Adipose tissue (tissue), 3 donors: ENCODE measurements at regions not wholly inside any gene's neighbourhood (a gene's known extent, or its start where the extent isn't known, plus 50 kb on each side); places are given as distances from the start of the nearest gene placed in this dataset.

Experiments
- H3K27ac ChIP-seq: one replicate; pipeline ENCODE4 v1.5.1; 2013; ENCODE audit warnings: low read depth, low read length
- WGBS, 3 donors: extraction: QIAGEN DNeasy Blood & Tissue Kit; methylation state at CpG; one replicate each; pipeline ENCODE4 v1.1.7; 2013; 5-methylcytosine and 5-hydroxymethylcytosine counted together
- donor health status: healthy with polysubstance abuse.
- donor health status: Bipolar disorder and iron deficiency.
- donor health status: healthy.

GRCh38 chr2:21610304-21610703 is 486.5 kb downstream of the TDRD15 start:
- no peak overlapping the region for H3K27ac ChIP-seq
- WGBS, 3 donors, result 62 to 83% (median 79%) methylated on average over 3 of the region's 3 CpGs

- 61 to 76% (median 74%) methylated on average over 5 of the region's 5 CpGs for WGBS, 3 donors
- H3K27ac ChIP-seq, result no peak overlapping the region
Observed at GRCh38 chr2:21617885-21618434, 494.2 kb downstream of the TDRD15 start.

GRCh38 chr2:21620771-21621170 is 497.0 kb downstream of the TDRD15 start:
- no peak overlapping the region for H3K27ac ChIP-seq
- WGBS, 3 donors, result 69 to 72% (median 72%) methylated on average over 5 of the region's 5 CpGs

- no peak overlapping the region for H3K27ac ChIP-seq
Observed at GRCh38 chr2:21627938-21628337, 504.2 kb downstream of the TDRD15 start.

- 70 to 84% (median 81%) methylated on average over 5 of the region's 5 CpGs for WGBS, 3 donors
- H3K27ac ChIP-seq, result no peak overlapping the region
Observed at GRCh38 chr2:21633015-21633414, 509.2 kb downstream of the TDRD15 start.

- 30 to 68% (median 61%) methylated on average over 6 of the region's 6 CpGs for WGBS, 3 donors
Observed at GRCh38 chr2:21633466-21633865, 509.7 kb downstream of the TDRD15 start.

GRCh38 chr2:21633911-21634310 is 510.1 kb downstream of the TDRD15 start:
- 67 to 81% (median 79%) methylated on average over 7 of the region's 7 CpGs for WGBS, 3 donors
- no peak overlapping the region for H3K27ac ChIP-seq

More at GRCh38 chr2:21633466-21633865, 509.7 kb downstream of the TDRD15 start:
- no peak overlapping the region for H3K27ac ChIP-seq

GRCh38 chr2:21640046-21640445 is 516.3 kb downstream of the TDRD15 start:
- no peak overlapping the region for H3K27ac ChIP-seq
- WGBS, 3 donors, result 49 to 85% (median 82%) methylated on average over 2 of the region's 2 CpGs

- H3K27ac ChIP-seq, result no peak overlapping the region
- 47 to 80% (median 75%) methylated on average over 6 of the region's 6 CpGs for WGBS, 3 donors
Observed at GRCh38 chr2:21642647-21643046, 518.9 kb downstream of the TDRD15 start.

GRCh38 chr2:21643180-21643579 is 519.4 kb downstream of the TDRD15 start:
- H3K27ac ChIP-seq, result no peak overlapping the region
- WGBS, 3 donors, result 51 to 95% (median 88%) methylated on average over 1 of the region's 1 CpG

GRCh38 chr2:21644266-21644665 is 520.5 kb downstream of the TDRD15 start:
- H3K27ac ChIP-seq, result no peak overlapping the region
- 73 to 85% (median 85%) methylated on average over 1 of the region's 1 CpG for WGBS, 3 donors

- H3K27ac ChIP-seq, result no peak overlapping the region
- WGBS, 3 donors, result 46 to 56% (median 52%) methylated on average over 5 of the region's 5 CpGs
Observed at GRCh38 chr2:21646345-21646744, 522.6 kb downstream of the TDRD15 start.

GRCh38 chr2:21650569-21650968 is 526.8 kb downstream of the TDRD15 start:
- WGBS, 3 donors, result 27 to 44% (median 43%) methylated on average over 4 of the region's 4 CpGs
- no peak overlapping the region for H3K27ac ChIP-seq

- 81 to 88% (median 88%) methylated on average over 4 of the region's 4 CpGs for WGBS, 3 donors
- no peak overlapping the region for H3K27ac ChIP-seq
Observed at GRCh38 chr2:21655136-21655535, 531.4 kb downstream of the TDRD15 start.

- WGBS, 3 donors, result 75 to 84% (median 82%) methylated on average over 10 of the region's 10 CpGs
- no peak overlapping the region for H3K27ac ChIP-seq
Observed at GRCh38 chr2:21656330-21657075, 532.7 kb downstream of the TDRD15 start.

- no peak overlapping the region for H3K27ac ChIP-seq
- WGBS, 3 donors, result 76 to 80% (median 80%) methylated on average over 2 of the region's 2 CpGs
Observed at GRCh38 chr2:21657445-21657844, 533.7 kb downstream of the TDRD15 start.

GRCh38 chr2:21658269-21658668 is 534.5 kb downstream of the TDRD15 start:
- 41 to 90% (median 71%) methylated on average over 1 of the region's 1 CpG for WGBS, 3 donors
- no peak overlapping the region for H3K27ac ChIP-seq

GRCh38 chr2:21658907-21659477 is 535.2 kb downstream of the TDRD15 start:
- 69 to 77% (median 75%) methylated on average over 8 of the region's 8 CpGs for WGBS, 3 donors
- H3K27ac ChIP-seq, result no peak overlapping the region

- no peak overlapping the region for H3K27ac ChIP-seq
- WGBS, 3 donors, result 70 to 80% (median 73%) methylated on average over 7 of the region's 7 CpGs
Observed at GRCh38 chr2:21664083-21664482, 540.3 kb downstream of the TDRD15 start.

GRCh38 chr2:21667638-21668037 is 543.9 kb downstream of the TDRD15 start:
- WGBS, 3 donors, result 75 to 88% (median 87%) methylated on average over 5 of the region's 5 CpGs

More at GRCh38 chr2:21667638-21668037, 543.9 kb downstream of the TDRD15 start:
- H3K27ac ChIP-seq, result no peak overlapping the region
